ENCODE measurements at regions not wholly inside any gene's neighbourhood (a gene's known extent, or its start where the extent isn't known, plus 50 kb on each side); places are given as distances from the start of the nearest gene placed in this dataset.

GRCh38 chr4:71283642-71284257 is 55.1 kb upstream of the SLC4A4 start:
- intact Hi-C loops (cut with micrococcal nuclease): no loop called here
- no peak for TF ChIP-seq CTCF (IDR thresholded peaks at IDR 0.05; ENCODE audit: borderline replicate concordance)
- H3K4me3 ChIP-seq: no peak overlapping the region

DNA sequence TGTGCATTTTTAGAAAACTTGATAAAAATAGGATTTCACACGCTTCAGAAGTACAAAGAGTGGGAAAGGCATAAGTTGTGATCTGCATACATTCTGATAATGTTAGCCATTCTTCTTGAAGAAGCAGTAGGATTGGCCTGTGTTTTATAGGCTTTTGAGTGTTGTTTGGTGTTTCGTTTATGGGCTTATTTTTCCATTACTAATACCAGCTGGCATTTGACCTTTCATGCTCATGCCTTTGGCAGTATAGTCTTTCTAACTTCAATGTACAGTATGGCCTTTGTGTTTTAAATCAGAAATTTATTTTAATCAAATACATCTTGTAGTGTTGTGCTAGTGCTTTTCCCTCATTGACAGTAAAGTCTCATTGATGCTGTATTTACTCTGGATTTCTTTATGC is 51.5 kb upstream of the SLC4A4 start:
- Histone ChIP-seq H3K4me1 (peaks cover 39% of the 10 kb centered on the region), H3K4me3 (no peak overlapping the region), H3K27ac (replicated peaks) (no peak overlapping the region), H3K9me3 (replicated peaks) (no peaks in the 10 kb centered on the region), H3K27me3 (ENCODE audit: low read depth) (no peaks in the 10 kb centered on the region), H3K36me3 (no peaks in the 10 kb centered on the region)
- no peak for DNase-seq
- intact Hi-C loops (cut with micrococcal nuclease): no loop called here
- TF ChIP-seq CTCF (IDR thresholded peaks at IDR 0.05; ENCODE audit: borderline replicate concordance): no peak

More at GRCh38 chr4:71283642-71284257, 55.1 kb upstream of the SLC4A4 start:
- DNase-seq: no peak
- H3K4me1 ChIP-seq: peaks cover 23% of the 10 kb centered on the region
- H3K27ac ChIP-seq (replicated peaks): no peak overlapping the region
- H3K27me3 ChIP-seq (ENCODE audit: low read depth): no peaks in the 10 kb centered on the region
- no peaks in the 10 kb centered on the region for H3K36me3 ChIP-seq
- H3K9me3 ChIP-seq (replicated peaks): no peaks in the 10 kb centered on the region

DNA sequence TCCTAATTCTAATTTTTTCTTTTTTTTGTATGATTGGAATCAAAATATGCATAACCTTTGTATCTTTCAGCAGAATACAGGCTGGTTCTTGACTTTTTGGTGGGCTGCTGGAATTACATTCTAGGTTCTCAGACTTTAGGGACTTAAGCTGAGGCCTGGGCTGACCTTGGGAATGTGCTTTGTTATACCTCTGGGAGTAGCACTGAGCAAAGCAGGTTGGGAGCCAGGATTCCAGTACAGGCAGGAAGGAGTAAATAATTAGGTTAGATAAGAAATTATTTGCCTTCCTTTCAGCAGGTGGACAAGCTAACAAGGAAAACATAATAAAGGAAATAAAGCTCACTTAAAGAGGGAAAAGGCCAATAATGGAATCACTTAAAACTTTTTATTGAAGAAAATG is 49.9 kb upstream of the SLC4A4 start:
- Histone ChIP-seq H3K36me3 (no peaks in the 10 kb centered on the region), H3K27me3 (ENCODE audit: low read depth) (no peaks in the 10 kb centered on the region), H3K4me3 (no peak overlapping the region), H3K9me3 (replicated peaks) (no peaks in the 10 kb centered on the region), H3K27ac (replicated peaks) (no peak overlapping the region), H3K4me1 (peaks cover 40% of the 10 kb centered on the region)
- no peak for DNase-seq
- intact Hi-C loops (cut with micrococcal nuclease): no loop called here
- TF ChIP-seq CTCF (IDR thresholded peaks at IDR 0.05; ENCODE audit: borderline replicate concordance): no peak

All from left ventricle myocardium inferior (tissue), 1 donor.